ENCODE measurements at regions not wholly inside any gene's neighbourhood (a gene's known extent, or its start where the extent isn't known, plus 50 kb on each side); places are given as distances from the start of the nearest gene placed in this dataset.

DNA sequence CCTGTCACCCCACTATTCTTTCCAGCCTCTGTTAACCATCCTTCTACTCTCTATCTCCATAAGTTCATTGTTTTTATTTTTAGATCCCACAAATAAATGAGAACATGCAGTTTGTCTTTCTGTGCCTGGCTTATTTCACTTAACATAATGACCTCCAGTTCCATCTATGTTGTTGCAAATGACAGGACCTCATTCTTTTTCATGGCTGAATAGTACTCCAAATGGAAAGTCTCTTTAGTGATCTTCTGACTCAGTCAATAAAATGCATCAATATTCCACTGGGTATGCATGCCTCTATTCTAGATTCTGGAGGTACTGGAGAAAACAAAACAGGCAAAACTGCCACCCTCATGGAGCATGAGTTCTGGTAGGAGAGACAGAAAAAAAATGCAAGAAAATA lies 459.0 kb downstream of the XYLT1 start:
- H3K36me3 Mint-ChIP-seq: peaks cover 3 to 4% of the 10 kb centered on the region in 2 donors
- DNase-seq: no peak
- peaks cover 20 to 25% (median 21%) of the 10 kb centered on the region in 3 donors for H3K4me1 Mint-ChIP-seq
- peak overlapping the region in 3 of 6 donors; percentile 3 to 91 (median 25) for H3K27ac Mint-ChIP-seq
- peaks cover 0 to 6% (median 2%) of the 10 kb centered on the region in 7 donors for H3K9me3 Mint-ChIP-seq
- H3K4me3 Mint-ChIP-seq: peak overlapping the region in 3 of 8 donors; percentile 22 to 88 (median 83)
- H3K27me3 Mint-ChIP-seq: no peaks in the 10 kb centered on the region
- ATAC-seq (ENCODE audit: low read depth in 2 of 2): no peak

DNA sequence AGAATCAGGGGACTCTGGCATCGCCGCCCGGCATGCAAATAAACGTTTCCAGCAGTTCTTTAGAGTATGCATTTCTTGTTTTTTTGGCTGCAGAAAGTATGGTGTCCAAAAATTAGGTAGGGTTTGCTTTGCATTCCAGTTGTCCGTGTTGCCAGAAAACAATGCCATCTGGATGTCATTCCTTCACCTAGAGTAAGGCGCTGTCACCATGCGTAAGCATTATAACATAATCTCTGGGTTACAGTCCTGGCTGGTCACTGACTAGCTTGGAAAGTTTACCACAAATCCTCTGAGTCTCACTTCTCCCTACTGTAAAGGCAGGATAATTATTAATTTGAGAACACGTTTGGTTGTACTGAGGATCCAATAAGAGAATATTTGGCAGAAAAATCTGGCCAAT lies 457.7 kb downstream of the XYLT1 start:
- Mint-ChIP-seq H3K36me3 (peaks cover 10% of the 10 kb centered on the region in 2 donors), H3K9me3 (peaks cover 0 to 9% (median 6%) of the 10 kb centered on the region in 7 donors), H3K27ac (peak overlapping the region in 5 of 6 donors; percentile 53 to 98 (median 96)), H3K27me3 (no peaks in the 10 kb centered on the region), H3K4me3 (peak overlapping the region; percentile 83 to 98 (median 92)), H3K4me1 (peaks cover 20 to 25% (median 21%) of the 10 kb centered on the region in 3 donors)
- DNase-seq: no peak
- no peak for ATAC-seq (ENCODE audit: low read depth in 2 of 2)

DNA sequence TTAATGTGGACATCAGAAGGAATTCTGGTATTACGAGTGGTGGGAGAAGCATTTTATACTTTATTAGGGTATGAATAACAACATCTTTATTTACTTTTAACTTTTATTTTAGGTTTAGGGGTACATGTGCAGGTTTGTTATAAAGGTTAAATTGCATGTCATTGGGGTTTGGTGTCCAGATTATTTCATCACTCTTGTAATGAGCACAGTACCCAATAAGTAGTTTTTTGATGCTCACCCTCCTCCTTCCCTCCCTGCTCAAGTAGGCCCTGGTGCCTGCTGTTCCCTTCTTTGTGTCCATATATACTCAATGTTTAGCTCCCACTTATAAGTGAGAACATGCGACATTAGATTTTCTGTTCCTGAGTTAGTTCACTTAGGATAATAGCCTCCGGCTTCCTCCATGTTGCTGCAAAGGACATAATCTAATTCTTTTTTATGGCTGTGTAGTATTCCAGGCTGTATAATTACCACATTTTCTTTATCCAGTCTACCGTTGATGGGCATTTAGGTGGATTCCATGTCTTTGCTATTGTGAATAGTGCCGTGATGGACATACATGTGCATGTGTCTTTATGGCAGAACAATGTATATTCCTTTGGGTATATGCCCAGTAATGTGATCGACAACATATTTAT lies 456.2 kb downstream of the XYLT1 start:
- no peaks in the 10 kb centered on the region for H3K27me3 Mint-ChIP-seq
- H3K36me3 Mint-ChIP-seq: peaks cover 10% of the 10 kb centered on the region in 2 donors
- ATAC-seq (ENCODE audit: low read depth in 2 of 2) (no peak), DNase-seq (no peak)
- H3K27ac Mint-ChIP-seq: peak overlapping the region in 4 of 6 donors; percentile 52 to 98 (median 88)
- H3K9me3 Mint-ChIP-seq: peaks cover 0 to 9% (median 6%) of the 10 kb centered on the region in 7 donors
- H3K4me3 Mint-ChIP-seq: peak overlapping the region; percentile 9 to 98 (median 76)
- H3K4me1 Mint-ChIP-seq: peaks cover 26 to 38% (median 36%) of the 10 kb centered on the region in 3 donors

DNA sequence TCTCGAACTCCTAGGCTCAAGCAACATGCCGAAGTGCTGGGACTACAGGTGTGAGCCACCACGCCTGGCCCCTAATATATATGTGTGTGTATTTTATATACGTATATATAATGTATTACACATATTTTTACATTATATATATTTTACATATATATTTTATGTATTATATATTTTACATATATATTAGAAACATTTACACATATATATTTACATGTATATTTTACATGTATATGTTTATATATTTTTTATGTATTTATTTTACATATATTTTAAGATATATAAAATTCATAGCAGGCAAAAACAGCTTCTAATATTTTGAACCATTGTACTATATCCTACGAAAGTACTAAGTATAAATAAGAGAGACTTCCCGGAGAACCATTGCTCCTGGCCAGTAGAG lies 455.1 kb downstream of the XYLT1 start:
- Mint-ChIP-seq H3K27ac (peak overlapping the region in 1 of 6 donors; percentile 47), H3K27me3 (no peaks in the 10 kb centered on the region), H3K9me3 (peaks cover 0 to 9% (median 6%) of the 10 kb centered on the region in 7 donors), H3K36me3 (peaks cover 10% of the 10 kb centered on the region in 2 donors), H3K4me3 (no peak overlapping the region), H3K4me1 (peaks cover 26 to 47% (median 36%) of the 10 kb centered on the region in 3 donors)
- no peak for ATAC-seq (ENCODE audit: low read depth in 2 of 2)
- DNase-seq: no peak

DNA sequence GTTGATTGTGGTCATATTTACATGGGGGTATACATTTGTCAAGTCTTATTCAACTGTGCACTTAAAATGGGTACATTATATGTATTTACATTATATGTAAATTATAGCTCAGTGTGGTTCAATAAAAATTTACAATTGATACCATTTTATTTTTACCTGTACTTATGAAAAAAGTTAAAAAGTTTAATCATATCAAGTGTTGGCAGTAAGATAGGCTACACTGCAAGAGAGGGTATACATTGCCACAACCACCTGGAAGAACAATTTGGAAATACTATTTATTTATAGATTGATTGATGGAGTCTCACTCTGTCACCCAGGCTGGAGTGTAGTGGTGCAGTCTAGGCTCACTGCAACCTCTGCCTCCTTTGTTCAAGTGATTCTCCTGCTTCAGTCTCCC lies 453.3 kb downstream of the XYLT1 start:
- no peak overlapping the region for H3K27ac Mint-ChIP-seq

DNA sequence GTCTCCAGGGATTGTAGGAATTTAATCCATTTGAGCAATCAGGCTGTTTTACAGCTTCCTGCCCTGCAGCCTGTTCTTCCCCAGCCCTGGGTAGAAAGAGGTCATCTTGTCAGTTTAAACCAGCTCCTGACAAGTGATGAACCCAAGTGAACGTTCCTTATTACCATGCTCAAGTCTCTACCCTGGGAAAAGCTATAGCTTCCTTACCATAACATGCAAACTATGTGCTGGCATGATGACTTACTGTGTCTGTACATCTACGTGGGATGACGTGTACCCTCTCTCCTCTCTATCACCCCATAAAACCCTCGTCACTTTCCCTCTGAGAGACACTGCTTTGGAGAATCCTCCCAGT lies 452.2 kb downstream of the XYLT1 start:
- DNase-seq (no peak), ATAC-seq (ENCODE audit: low read depth in 2 of 2) (no peak)
- Mint-ChIP-seq H3K27ac (peak overlapping the region in 1 of 6 donors; percentile 54), H3K4me3 (no peak overlapping the region), H3K27me3 (no peaks in the 10 kb centered on the region), H3K36me3 (peaks cover 10% of the 10 kb centered on the region in 2 donors), H3K4me1 (peaks cover 13 to 45% (median 32%) of the 10 kb centered on the region in 3 donors), H3K9me3 (peaks cover 0 to 9% (median 4%) of the 10 kb centered on the region in 7 donors)

More for the DNA sequence above, 453.3 kb downstream of the XYLT1 start:
- Mint-ChIP-seq H3K36me3 (peaks cover 10% of the 10 kb centered on the region in 2 donors), H3K4me3 (no peak overlapping the region), H3K4me1 (peaks cover 15 to 44% (median 28%) of the 10 kb centered on the region in 3 donors), H3K9me3 (peaks cover 0 to 9% (median 4%) of the 10 kb centered on the region in 7 donors), H3K27me3 (no peaks in the 10 kb centered on the region)
- DNase-seq (no peak), ATAC-seq (ENCODE audit: low read depth in 2 of 2) (no peak)

DNA sequence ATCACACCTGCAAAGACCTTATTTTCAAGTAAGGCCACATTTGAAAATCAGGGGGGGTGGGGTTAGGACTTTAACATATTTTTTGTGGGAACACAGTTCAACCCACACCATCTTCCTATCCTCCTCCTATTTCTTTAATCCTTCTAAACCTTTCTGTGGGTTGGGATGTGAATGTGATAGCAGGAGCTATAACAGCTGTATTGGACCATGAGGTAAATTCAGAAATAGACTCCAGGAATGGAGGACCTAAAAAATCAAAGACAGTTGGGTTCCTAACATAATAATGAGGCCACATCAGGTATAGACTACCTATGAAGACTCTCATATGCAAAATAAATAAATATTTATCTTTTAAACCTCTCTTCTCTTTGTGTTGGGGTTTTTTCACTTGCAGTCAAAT lies 451.4 kb downstream of the XYLT1 start:
- peak overlapping the region in 1 of 8 donors; percentile 14 for H3K4me3 Mint-ChIP-seq
- H3K9me3 Mint-ChIP-seq: peaks cover 0 to 9% (median 4%) of the 10 kb centered on the region in 7 donors
- H3K27me3 Mint-ChIP-seq: no peaks in the 10 kb centered on the region
- ATAC-seq (ENCODE audit: low read depth in 2 of 2): no peak
- H3K4me1 Mint-ChIP-seq: peaks cover 12 to 42% (median 30%) of the 10 kb centered on the region in 3 donors
- DNase-seq: no peak
- peaks cover 10% of the 10 kb centered on the region in 2 donors for H3K36me3 Mint-ChIP-seq
- H3K27ac Mint-ChIP-seq: peak overlapping the region in 1 of 6 donors; percentile 63

DNA sequence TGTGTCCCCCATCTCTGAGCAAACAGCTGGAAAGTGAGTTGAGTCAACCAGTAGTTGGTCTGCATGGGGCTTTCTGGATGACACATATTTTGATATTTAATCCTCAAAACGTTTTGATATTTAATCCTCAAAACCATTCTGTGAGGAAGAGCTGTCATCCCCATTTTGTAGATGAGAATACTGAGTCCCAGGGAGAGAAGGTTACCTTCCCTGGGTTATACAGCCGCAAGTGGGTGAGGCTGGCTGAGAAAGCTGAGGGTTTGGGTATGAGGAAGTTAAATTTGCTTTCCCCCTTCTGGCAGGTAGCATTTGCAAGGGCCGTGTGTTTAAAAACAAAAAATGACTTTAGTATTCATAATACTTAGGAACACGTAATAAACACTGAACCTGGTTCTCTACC lies 447.2 kb downstream of the XYLT1 start:
- Mint-ChIP-seq H3K4me3 (no peak overlapping the region), H3K4me1 (peaks cover 32 to 75% (median 53%) of the 10 kb centered on the region in 3 donors)

DNA sequence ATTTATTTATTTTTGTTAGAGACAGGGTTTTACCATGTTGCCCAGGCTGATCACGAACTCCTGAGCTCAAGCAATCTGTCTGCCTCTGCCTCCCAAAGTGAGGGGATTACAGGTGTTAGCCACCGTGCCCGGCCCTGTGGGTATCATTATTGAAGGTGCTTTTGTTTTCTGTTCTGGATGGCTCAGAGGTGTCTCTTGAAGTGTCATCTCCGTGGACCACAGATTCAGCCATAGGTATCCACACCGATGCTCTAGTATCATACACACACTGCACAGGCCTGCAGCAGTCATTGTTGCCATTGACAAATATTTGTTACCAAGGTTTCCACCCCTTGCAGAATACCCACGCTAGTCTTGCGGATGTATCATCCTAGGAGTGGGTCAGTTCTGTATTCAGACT lies 446.2 kb downstream of the XYLT1 start:
- Mint-ChIP-seq H3K9me3 (peaks cover 0 to 9% (median 0%) of the 10 kb centered on the region in 7 donors), H3K27ac (peak overlapping the region in 3 of 6 donors; percentile 41 to 69 (median 65)), H3K36me3 (peaks cover 10 to 13% of the 10 kb centered on the region in 2 donors), H3K27me3 (no peaks in the 10 kb centered on the region), H3K4me3 (no peak overlapping the region), H3K4me1 (peaks cover 26 to 67% (median 44%) of the 10 kb centered on the region in 3 donors)
- DNase-seq (no peak), ATAC-seq (ENCODE audit: low read depth in 2 of 2) (no peak)

More for the DNA sequence above, 447.2 kb downstream of the XYLT1 start:
- Mint-ChIP-seq H3K27me3 (no peaks in the 10 kb centered on the region), H3K9me3 (no peaks in the 10 kb centered on the region), H3K36me3 (peaks cover under 1 to 4% of the 10 kb centered on the region in 2 donors), H3K27ac (peak overlapping the region in 2 of 6 donors; percentile 42 to 55)
- ATAC-seq (ENCODE audit: low read depth in 2 of 2) (no peak), DNase-seq (no peak)

DNA sequence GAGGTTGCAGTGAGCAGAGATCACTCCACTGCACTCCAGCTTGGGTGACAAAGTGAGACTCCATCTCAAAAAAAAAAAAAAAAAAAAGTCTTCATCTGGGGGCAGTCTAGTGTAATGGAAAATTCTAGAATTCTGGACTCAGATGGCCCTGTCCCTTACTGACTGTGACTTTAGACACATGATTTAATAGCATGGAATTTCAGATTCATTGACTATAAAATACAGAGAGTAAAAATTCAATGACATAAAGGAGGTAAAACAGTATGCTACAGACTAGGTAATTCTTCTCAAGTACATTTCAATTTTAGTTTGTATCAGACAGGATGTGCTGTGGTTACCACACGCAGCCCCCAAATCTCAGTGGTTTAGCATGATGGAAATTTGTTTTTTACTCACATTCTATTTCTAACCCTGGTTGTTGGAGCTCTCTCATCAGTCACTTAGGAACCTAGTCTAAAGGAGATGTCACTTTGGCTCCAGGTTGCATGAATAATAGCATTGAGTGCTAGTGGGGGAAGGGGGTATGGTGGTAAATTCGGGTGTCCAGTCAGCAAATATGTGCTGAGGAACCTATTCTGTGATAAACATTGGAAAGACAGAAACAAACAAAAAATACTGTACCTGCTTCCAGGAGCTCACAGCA lies 444.0 kb downstream of the XYLT1 start:
- peaks cover 0 to 11% (median 3%) of the 10 kb centered on the region in 7 donors for H3K9me3 Mint-ChIP-seq
- H3K4me1 Mint-ChIP-seq: peaks cover 26 to 59% (median 43%) of the 10 kb centered on the region in 3 donors
- DNase-seq (peak; percentile 14), ATAC-seq (ENCODE audit: low read depth in 2 of 2) (peak; percentile 51 to 54)
- H3K27me3 Mint-ChIP-seq: no peaks in the 10 kb centered on the region
- peak overlapping the region in 7 of 8 donors; percentile 34 to 78 (median 67) for H3K4me3 Mint-ChIP-seq
- H3K36me3 Mint-ChIP-seq: peaks cover 20 to 26% of the 10 kb centered on the region in 2 donors
- H3K27ac Mint-ChIP-seq: peak overlapping the region in 5 of 6 donors; percentile 12 to 90 (median 75)

DNA sequence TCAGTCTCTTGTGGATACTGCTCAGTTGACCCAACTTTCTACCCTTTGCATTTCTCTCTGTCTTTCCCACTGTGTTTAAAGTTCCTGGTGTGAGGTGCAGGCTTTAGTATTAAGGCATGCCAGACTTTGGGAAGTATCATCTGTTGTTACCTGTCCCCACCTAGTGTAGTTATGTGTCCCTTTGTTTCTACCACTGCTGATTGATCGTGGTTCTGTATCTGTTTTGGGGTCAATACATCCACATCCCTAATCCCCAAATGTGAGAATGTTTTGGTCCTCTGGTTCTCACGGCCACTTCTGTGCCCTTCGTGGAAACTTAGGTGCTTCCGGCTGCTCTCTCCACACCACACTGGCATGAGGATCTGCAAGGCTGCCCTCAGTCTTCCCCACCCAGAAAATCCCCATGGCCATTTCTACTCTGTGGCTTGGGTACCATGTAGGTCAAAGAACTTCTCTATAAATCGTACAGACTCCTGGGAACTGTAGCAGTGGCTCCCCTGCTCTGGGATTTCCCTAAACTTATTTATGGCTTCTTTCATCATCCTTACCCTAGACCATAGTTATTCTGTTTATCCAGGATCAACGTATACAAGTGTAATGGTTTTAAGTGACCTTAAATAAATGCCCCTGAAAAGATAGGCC lies 443.2 kb downstream of the XYLT1 start:
- H3K9me3 Mint-ChIP-seq: peaks cover 0 to 11% (median 3%) of the 10 kb centered on the region in 7 donors
- peak; percentile 77 to 82 for ATAC-seq (ENCODE audit: low read depth in 2 of 2)
- H3K4me1 Mint-ChIP-seq: peaks cover 26 to 53% (median 40%) of the 10 kb centered on the region in 3 donors
- DNase-seq: no peak
- H3K36me3 Mint-ChIP-seq: peaks cover 20 to 31% of the 10 kb centered on the region in 2 donors
- H3K4me3 Mint-ChIP-seq: peak overlapping the region; percentile 0 to 85 (median 54)
- H3K27ac Mint-ChIP-seq: peak overlapping the region in 5 of 6 donors; percentile 22 to 93 (median 85)
- H3K27me3 Mint-ChIP-seq: no peaks in the 10 kb centered on the region

DNA sequence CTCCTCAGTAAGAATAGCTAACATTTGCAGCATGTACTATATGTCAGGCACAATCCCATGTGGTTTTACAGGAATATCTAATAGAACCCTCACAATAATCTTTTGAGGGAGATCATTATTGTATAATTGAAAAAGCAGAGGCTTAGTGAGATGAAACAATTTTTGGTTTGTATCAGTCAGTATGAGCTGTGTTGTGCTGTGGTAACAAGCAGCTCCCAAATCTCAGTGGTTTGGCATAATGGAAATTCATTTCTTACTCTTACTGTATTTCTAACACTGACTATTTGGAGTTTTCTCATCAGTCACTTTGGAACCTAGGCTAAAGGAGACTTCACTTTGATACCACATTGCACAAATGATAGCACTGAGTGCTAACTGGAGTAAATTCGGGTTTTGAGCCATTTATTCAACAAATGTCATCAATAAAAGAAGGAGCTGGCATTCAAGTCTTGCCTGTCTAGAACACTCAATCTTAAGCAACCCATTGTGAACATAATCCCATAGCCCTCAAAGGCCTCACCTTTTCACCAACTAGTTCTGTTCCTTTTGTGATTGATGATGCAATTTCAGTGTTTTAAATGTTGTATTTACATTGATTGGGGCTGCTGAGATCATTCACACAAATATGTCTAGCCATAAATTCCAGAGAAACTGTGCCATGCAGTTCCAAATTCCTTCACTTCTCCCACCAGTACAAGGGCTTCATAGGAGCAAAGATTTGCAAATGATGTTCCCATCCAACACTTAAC lies 441.0 kb downstream of the XYLT1 start:
- Mint-ChIP-seq H3K9me3 (peaks cover 0 to 11% (median 3%) of the 10 kb centered on the region in 7 donors), H3K4me1 (peaks cover 20 to 34% (median 28%) of the 10 kb centered on the region in 3 donors), H3K36me3 (peaks cover 30 to 42% of the 10 kb centered on the region in 2 donors), H3K4me3 (no peak overlapping the region), H3K27ac (no peak overlapping the region), H3K27me3 (no peaks in the 10 kb centered on the region)
- DNase-seq (no peak), ATAC-seq (ENCODE audit: low read depth in 2 of 2) (no peak)
